GM21786 (cell line): ENCODE measurements at regions not wholly inside any gene's neighbourhood (a gene's known extent, or its start where the extent isn't known, plus 50 kb on each side); places are given as distances from the start of the nearest gene placed in this dataset.

Experiments
- ATAC-seq: cut with Tn5 transposase; IDR thresholded peaks from one replicate; pipeline ENCODE4 v1.9.1; 2021; ENCODE audit not compliant: unreplicated experiment

- no peak for ATAC-seq
These were observed 80.9 kb upstream of the IRF2BP2 start for GRCh38 chr1:234690872-234691271.

GRCh38 chr1:234689236-234689635, 79.3 kb upstream of the IRF2BP2 start:
- ATAC-seq, result no peak

GRCh38 chr1:234687011-234687410, 77.0 kb upstream of the IRF2BP2 start:
- ATAC-seq, result no peak

GRCh38 chr1:234686035-234686434, 76.1 kb upstream of the IRF2BP2 start:
- no peak for ATAC-seq

DNA sequence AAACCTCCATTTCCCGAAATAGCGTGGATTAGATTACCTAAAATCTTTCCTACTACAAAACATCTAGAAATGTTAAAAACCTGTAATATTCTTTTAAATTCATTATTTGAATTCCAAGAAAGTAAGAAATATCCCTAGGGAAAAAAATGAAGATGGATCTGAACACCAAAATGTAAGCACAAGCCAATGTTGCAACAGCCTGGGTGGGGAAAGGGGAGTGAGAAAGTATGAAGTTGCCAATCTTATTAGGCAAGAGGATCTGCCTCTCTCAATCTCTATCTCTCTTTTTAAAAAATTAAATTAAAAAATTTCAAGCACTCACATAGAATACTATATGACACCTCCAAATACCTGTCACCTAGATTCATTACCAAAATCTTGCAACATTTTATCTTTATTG, 74.9 kb upstream of the IRF2BP2 start:
- no peak for ATAC-seq

DNA sequence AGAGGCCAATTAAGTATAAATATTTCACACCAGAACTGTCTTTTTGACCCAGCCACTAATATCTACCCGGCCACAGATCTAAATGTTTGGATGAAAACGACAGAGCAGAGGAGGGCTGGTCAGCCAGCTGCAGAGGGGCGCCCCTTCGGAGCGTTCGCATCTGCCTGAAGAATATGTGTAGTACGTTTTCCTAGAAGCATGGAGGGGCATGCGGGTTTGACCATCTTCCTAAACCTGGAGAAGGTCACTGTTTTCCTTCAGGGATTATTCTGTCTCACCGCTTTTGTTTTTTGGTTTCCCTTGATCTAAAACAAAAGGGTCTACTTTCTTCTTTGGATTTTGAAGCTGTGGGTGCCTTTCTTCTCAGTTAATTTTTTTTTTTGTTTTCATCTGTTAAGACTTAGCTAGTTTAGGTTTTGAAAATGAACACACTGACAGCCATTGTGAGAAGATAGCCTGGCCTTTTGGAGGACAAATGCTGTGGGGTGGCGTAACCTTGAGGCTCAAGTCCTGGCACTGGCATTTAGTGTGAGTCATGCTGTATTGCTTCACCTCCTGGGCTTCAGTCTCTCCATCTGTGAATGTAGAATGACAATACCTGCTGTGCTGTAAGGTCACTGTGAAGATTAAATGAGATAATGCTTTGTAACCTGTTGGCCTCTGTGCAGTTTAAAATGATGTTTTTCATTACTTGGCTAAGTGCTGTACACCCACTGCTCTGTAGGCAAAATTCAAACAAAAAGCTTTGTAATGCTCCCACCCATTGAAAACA, 74.1 kb upstream of the IRF2BP2 start:
- no peak for ATAC-seq

GRCh38 chr1:234683127-234683860, 73.3 kb upstream of the IRF2BP2 start:
- ATAC-seq, result no peak

- ATAC-seq, result no peak
These were observed 72.0 kb upstream of the IRF2BP2 start for GRCh38 chr1:234681990-234682389.

- ATAC-seq, result no peak
These were observed 71.1 kb upstream of the IRF2BP2 start for GRCh38 chr1:234681065-234681464.

DNA sequence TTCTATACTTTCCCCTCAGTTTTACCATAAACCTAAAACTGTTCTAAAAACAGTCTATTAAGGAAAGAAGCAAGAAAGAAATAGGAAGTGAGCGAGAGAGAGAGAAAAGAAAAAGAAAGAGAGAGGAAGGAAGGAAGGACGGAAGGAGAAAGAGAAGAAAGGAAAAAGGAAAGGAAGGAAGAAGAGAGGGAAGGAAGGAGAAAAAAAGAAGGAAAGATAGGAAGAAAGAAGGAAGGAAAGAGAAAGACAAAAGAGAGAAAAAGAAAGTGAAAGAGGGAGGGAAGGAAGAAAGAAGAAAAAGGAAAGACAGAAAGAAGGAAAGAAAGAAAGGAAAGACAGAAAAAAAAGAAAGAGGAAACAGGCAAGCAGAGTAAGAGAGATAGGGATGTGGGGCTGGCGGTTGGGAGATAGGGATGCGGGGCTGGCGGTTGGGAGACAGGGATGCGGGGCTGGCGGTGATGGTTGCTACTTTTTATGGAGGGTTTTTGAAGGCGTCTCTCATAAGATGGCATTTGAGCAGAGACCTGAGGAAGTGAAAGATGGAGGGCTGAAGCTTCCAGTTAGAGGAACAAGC, 70.4 kb upstream of the IRF2BP2 start:
- no peak for ATAC-seq

- peak; percentile 67 for ATAC-seq
These were observed 66.2 kb upstream of the IRF2BP2 start for GRCh38 chr1:234676103-234676594.

GRCh38 chr1:234675572-234675971, 65.6 kb upstream of the IRF2BP2 start:
- ATAC-seq, result no peak

DNA sequence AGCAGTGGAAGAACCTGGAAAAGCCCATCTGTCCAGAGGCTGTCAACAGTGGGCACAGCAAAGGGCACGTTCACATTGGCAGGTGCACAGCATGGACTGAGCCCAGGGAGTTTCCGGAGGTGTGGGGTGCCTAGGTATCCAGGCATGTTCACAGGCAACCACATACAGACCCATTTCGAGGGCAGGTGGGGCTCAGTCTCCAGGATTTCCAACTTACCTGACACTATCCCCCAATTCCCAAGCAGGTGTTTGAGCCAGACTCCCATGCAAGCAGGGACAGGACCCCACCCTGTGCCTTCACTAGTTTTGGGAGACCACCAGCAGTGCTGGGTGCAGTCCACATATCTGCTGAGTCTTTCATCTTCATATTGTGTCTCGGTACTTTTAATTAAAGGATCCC, 65.0 kb upstream of the IRF2BP2 start:
- no peak for ATAC-seq

DNA sequence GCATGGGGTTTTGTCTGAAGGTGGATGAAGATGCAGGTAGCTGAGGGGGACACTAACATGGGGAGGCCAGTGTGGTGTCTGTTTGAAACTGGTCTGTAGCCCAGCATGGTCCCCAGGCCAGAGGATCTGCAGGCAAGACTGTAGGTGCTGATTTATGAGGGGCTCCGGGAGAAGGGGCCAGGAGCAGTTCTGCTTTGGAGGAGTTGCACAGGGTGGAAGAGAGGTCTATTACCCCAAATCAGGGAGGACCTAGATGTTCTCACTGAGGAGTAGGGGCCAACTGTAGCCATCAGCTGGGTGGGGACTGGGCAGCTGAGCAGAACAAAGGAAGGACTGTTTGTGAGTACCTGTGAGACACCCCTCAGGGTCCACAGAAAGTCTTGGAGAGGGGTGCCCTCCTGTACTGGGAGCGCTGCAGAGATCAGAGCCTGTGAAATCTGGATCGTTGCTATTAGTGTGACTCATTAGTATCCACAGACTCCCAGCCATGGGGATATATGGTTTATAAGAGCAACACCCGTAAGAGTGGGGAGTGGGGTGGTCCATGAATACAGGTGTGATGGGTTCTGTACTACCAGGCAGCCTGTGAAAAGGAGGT, 64.3 kb upstream of the IRF2BP2 start:
- ATAC-seq, result no peak

- ATAC-seq, result no peak
These were observed 62.6 kb upstream of the IRF2BP2 start for GRCh38 chr1:234672349-234673135.

GRCh38 chr1:234670967-234671626, 61.1 kb upstream of the IRF2BP2 start:
- ATAC-seq, result no peak

GRCh38 chr1:234669499-234669898, 59.5 kb upstream of the IRF2BP2 start:
- no peak for ATAC-seq

GRCh38 chr1:234668577-234668955, 58.6 kb upstream of the IRF2BP2 start:
- ATAC-seq, result no peak

GRCh38 chr1:234667600-234668576, 57.9 kb upstream of the IRF2BP2 start:
- ATAC-seq, result no peak
